HG03135 (cell line): ENCODE measurements at regions not wholly inside any gene's neighbourhood (a gene's known extent, or its start where the extent isn't known, plus 50 kb on each side); places are given as distances from the start of the nearest gene placed in this dataset.
"Not testable (repeated sequence)": the region's sequence is repeated elsewhere in the genome, so short reads cannot be mapped to it uniquely, and the experiment has no call there.

Experiments used
- ATAC-seq: cut with Tn5 transposase; IDR thresholded peaks from one replicate; pipeline ENCODE4 v1.9.1; 2021; ENCODE audit warnings: mild to moderate bottlenecking, moderate library complexity; ENCODE audit not compliant: unreplicated experiment

DNA sequence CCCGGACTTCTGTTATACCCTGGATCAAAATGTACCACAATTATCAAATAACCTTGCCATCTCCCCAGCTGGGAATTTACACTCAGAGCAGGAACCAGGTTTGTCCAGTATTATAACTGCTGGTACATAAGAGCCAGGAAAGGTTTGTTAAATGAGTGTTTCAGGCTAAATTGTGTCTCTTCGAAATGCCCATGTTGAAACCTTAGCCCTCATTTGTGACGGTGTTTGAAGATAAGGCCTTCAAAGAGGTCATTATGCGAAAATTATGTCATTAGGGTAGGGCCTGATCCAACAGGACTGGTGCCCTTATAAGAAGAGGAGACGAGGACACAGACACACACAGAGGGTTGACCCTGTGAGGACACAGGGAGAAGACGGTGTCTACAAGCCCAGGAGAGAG is 73.5 kb upstream of the DHRSX start:
- ATAC-seq = no peak

DNA sequence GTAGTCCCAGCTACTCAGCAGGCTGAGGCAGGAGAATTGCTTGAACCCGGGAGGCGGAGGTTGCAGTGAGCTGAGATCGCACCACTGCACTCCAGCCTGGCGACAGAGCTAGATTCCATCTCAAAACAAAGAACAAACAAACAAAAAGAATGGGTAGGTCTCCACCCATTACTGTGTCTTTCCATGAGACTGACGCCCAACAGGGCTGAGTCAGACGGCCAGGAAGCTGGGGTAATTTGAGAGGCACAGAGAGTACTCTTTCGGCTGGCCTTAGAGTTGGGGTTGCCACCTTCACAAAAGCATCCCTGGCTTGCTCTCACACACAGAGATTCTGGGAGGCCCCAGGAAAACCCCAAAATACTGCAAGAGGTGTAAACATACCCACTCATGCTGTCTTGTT is 72.0 kb upstream of the DHRSX start:
- no peak for ATAC-seq

DNA sequence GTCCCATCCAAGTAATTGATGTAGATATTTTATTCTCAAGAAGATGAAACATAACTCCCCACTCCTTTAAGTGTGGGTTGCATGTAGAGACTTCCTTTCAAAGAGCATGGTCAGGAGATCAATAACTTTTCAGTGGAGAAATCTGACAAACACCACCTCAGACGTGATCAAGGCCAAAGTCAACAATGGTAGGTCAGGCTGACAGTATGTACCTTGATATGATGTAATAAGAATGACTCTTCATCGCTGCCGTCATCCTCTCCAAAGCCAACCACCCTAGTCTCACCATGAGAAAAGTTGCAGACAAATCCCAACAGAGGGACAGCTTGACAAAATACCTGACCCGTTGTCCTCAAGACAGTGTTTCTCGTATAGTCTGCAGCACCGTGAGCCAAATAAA is 67.3 kb upstream of the DHRSX start:
- no peak for ATAC-seq

DNA sequence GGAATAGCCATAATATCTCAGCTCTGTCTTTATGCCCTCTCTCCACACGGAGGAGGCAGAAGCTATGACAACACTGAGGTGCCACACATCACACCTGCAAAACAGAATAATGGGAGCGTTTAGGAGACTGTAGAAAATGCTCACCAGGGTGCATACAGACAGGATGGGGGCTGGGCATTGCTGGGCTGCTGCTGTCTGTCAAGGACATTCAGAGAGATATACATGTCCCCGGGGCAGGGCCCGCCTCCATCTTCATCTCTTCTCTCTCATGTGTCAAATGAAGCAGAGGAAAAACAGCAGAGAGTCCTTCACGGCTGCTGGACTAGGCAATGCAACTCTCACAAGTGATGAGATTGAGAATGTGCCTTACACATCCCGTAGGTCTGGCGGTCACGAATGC is 65.3 kb upstream of the DHRSX start:
- no peak for ATAC-seq

DNA sequence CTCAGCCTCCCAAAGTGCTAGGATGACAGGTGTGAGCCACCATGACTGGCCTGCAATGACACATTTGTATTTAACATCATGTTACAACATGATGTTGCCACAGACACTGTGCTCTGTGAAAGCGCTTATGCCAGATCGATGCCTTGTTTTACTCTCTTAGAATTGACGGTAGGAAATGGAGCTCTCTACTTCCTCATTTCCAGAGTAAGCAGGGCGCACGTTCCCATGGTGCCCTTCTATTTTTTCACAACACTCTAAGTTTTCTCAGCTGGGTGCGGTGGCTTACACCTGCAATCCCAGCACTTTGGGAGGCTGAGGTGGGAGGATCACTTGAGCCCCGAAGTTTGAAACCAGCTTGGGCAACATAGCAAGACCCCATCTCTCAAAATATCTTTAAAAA is 60.7 kb upstream of the DHRSX start:
- ATAC-seq = no peak

DNA sequence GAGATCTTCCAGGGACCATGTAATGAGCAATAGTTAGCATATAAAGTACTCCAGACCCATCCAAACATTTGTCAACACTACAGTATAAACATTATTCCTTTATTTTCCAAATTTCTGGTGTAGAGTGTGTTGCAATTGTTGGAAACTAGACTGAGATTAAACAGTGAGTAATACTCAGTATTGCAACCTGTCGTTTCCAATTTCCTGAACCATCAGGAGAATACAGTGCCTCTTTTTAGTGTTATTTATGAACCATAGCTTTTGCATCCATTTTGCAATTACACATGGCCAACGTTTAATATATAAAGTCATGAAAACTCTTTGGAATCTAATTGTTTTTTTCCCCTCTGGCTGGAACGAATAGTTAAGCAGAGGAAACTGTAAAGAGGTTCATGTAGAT is 58.3 kb upstream of the DHRSX start:
- ATAC-seq = no peak

GRCh38 chrX:2554891-2555290 is 54.1 kb upstream of the DHRSX start:
- no peak for ATAC-seq

GRCh38 chrX:2554066-2554465 is 53.3 kb upstream of the DHRSX start:
- ATAC-seq = not testable (repeated sequence)

- ATAC-seq = no peak
Observed at GRCh38 chrX:2552621-2553201, 51.9 kb upstream of the DHRSX start.

DNA sequence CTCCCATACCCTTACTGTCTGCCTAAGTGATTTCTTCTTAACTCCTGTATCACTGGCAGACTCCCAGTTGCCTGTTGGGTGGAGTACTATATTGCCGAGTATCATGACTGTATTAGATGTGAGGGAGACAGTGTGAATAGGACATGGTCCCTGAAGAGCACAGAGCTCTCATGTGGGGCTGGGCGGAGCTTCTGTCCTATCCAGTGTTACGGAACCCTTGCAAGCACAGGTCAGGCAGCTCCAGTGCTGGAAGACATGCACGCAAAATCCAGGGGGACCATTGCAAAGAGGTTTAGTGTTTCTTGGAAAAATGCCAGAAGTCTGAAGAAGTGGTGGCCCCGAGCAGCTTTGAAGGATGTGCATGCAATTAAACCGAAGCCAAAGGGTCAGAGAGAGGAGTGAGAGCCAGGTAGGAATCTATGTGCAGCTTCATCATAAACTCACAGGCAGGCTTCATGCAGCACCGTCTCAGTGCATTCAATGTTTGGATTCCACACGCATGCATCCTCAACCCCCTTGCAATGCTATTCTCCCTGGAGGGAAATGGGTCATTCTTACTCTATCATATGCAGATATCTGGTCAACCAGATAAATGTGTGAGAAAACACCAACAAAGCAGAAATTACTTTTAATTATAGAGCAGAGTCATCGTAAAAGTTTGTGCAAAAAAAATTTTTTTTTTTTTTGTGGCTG is 49.7 kb upstream of the DHRSX start:
- no peak for ATAC-seq
